ENCODE measurements at regions not wholly inside any gene's neighbourhood (a gene's known extent, or its start where the extent isn't known, plus 50 kb on each side); places are given as distances from the start of the nearest gene placed in this dataset.

GRCh38 chr5:156148301-156148700 is 178.7 kb upstream of the SGCD start (continued):
- TF ChIP-seq ATF6 (CRISPR knock-in tag; IDR thresholded peaks at IDR 0.05) (no peak), ZNF423 (CRISPR knock-in tag; IDR thresholded peaks at IDR 0.05) (no peak), ETV6 (CRISPR knock-in tag; IDR thresholded peaks at IDR 0.05) (no peak)

GRCh38 chr5:156149213-156149612 is 177.8 kb upstream of the SGCD start:
- Mint-ChIP-seq H3K4me3 (no peak overlapping the region), H3K9me3 (peaks cover 9% of the 10 kb centered on the region), H3K4me1 (peaks cover 11% of the 10 kb centered on the region), H3K27ac (no peak overlapping the region), H3K27me3 (ENCODE audit: low read depth) (no peaks in the 10 kb centered on the region), H3K36me3 (no peaks in the 10 kb centered on the region; the same call in 1 of the 2 replicates)
- ChIA-PET POLR2A (no interaction called here), CTCF (no interaction called here)
- no peak for ATAC-seq
- TF ChIP-seq JUN (CRISPR knock-in tag; IDR thresholded peaks at IDR 0.05) (no peak), ATF2 (CRISPR knock-in tag; IDR thresholded peaks at IDR 0.05; ENCODE audit: borderline replicate concordance, low read depth) (no peak), SOX15 (CRISPR knock-in tag; IDR thresholded peaks at IDR 0.05) (no peak), TEAD4 (CRISPR knock-in tag; IDR thresholded peaks at IDR 0.05) (no peak), FOXP4 (CRISPR knock-in tag; IDR thresholded peaks at IDR 0.05) (no peak), EMX1 (CRISPR knock-in tag; IDR thresholded peaks at IDR 0.05) (no peak), E2F5 (CRISPR knock-in tag; IDR thresholded peaks at IDR 0.05) (no peak), KAT7 (CRISPR knock-in tag; IDR thresholded peaks at IDR 0.05; ENCODE audit: borderline replicate concordance) (no peak), NFYB (CRISPR knock-in tag; conservative IDR thresholded peaks at IDR 0.05; ENCODE audit: low read depth) (no peak), ETV6 (CRISPR knock-in tag; IDR thresholded peaks at IDR 0.05) (no peak), ZNF423 (CRISPR knock-in tag; IDR thresholded peaks at IDR 0.05) (no peak), NFE2L1 (CRISPR knock-in tag; IDR thresholded peaks at IDR 0.05) (no peak)
- DNase-seq (ENCODE audit: low spot score): no peak

GRCh38 chr5:156153602-156154001 is 173.4 kb upstream of the SGCD start:
- no peak overlapping the region for H3K27ac Mint-ChIP-seq
- no peaks in the 10 kb centered on the region for H3K9me3 Mint-ChIP-seq
- H3K36me3 Mint-ChIP-seq: no peaks in the 10 kb centered on the region
- ATAC-seq (no peak), DNase-seq (ENCODE audit: low spot score) (no peak)
- H3K27me3 Mint-ChIP-seq (ENCODE audit: low read depth): no peaks in the 10 kb centered on the region
- CTCF ChIA-PET: no interaction called here
- no peak overlapping the region for H3K4me3 Mint-ChIP-seq
- POLR2A ChIA-PET: no interaction called here
- H3K4me1 Mint-ChIP-seq: peaks cover 14% of the 10 kb centered on the region
- TF ChIP-seq FOXP1 (CRISPR knock-in tag; IDR thresholded peaks at IDR 0.05; ENCODE audit: borderline replicate concordance) (no peak), CREM (CRISPR knock-in tag; IDR thresholded peaks at IDR 0.05) (no peak), PREB (CRISPR knock-in tag; IDR thresholded peaks at IDR 0.05; ENCODE audit: borderline replicate concordance) (no peak), NR1H2 (CRISPR knock-in tag; IDR thresholded peaks at IDR 0.05) (no peak), NR2C2 (CRISPR knock-in tag; IDR thresholded peaks at IDR 0.05) (no peak), CDX4 (CRISPR knock-in tag; IDR thresholded peaks at IDR 0.05; ENCODE audit: borderline replicate concordance) (no peak), SOX15 (CRISPR knock-in tag; IDR thresholded peaks at IDR 0.05) (no peak), OVOL2 (CRISPR knock-in tag; IDR thresholded peaks at IDR 0.05; ENCODE audit: borderline replicate concordance) (no peak), USF1 (CRISPR knock-in tag; IDR thresholded peaks at IDR 0.05) (no peak), ZNF396 (CRISPR knock-in tag; IDR thresholded peaks at IDR 0.05; ENCODE audit: borderline replicate concordance) (no peak), ZNF423 (CRISPR knock-in tag; IDR thresholded peaks at IDR 0.05) (no peak)
